IMR-90 (cell line): ENCODE measurements at regions not wholly inside any gene's neighbourhood (a gene's known extent, or its start where the extent isn't known, plus 50 kb on each side); places are given as distances from the start of the nearest gene placed in this dataset.
"Not testable (repeated sequence)": the region's sequence is repeated elsewhere in the genome, so short reads cannot be mapped to it uniquely, and the experiment has no call there.

Experiments
- ATAC-seq: fragments of 200-7000 bp; cut with Tn5 transposase; 2 replicates; pipeline ENCODE4 v1.9.1; 2020; ENCODE audit warnings: low read depth, mild to moderate bottlenecking, moderate library complexity
- BruUV-seq: library from RNA; stranded (reverse); fragments of 400-500 nt; replicated peaks from 2 replicates; lab custom pipeline; 2021; lab: Mats Ljungman, UMichigan
- CTCF ChIA-PET: fragments of 300-600 bp; formaldehyde crosslinking; extraction: SDS; loops from one replicate; lab custom pipeline; 2021; ENCODE audit warnings: antibody characterized with exemption; lab: Yijun Ruan, JAX
- POLR2A ChIA-PET: fragments of 300-600 bp; sonication (Branson Sonifier 250); formaldehyde crosslinking; loops from one replicate; lab custom pipeline; 2022; ENCODE audit warnings: antibody characterized with exemption; ENCODE audit not compliant: unreplicated experiment; lab: Charles Lee
- DNase-seq: peaks from one replicate; pipeline ENCODE4 v3.0.0; 2013
- H2AFZ ChIP-seq: replicated peaks from 2 replicates; pipeline ENCODE3; 2013; ENCODE audit warnings: low read length, mild to moderate bottlenecking; ENCODE audit not compliant: poor library complexity
- H2AK5ac ChIP-seq: 2 replicates; pipeline ENCODE4 v1.6.1; 2013; ENCODE audit warnings: low read depth, low read length, inconsistent platforms
- H2AK9ac ChIP-seq: replicated peaks from 2 replicates; pipeline ENCODE3; 2013; ENCODE audit warnings: mild to moderate bottlenecking, low read depth, low read length, moderate library complexity; ENCODE audit not compliant: poor library complexity
- H2BK120ac ChIP-seq: 2 replicates; pipeline ENCODE4 v1.6.1; 2013; ENCODE audit warnings: low read depth, low read length, inconsistent platforms
- H2BK15ac ChIP-seq: 3 replicates; pipeline ENCODE4 v1.6.1; 2013; ENCODE audit warnings: low read depth, low read length, inconsistent platforms
- H2BK20ac ChIP-seq: 2 replicates; pipeline ENCODE4 v1.6.1; 2013; ENCODE audit warnings: low read depth, mild to moderate bottlenecking, inconsistent platforms, low read length, moderate library complexity
- H2BK5ac ChIP-seq: 2 replicates; pipeline ENCODE4 v1.6.1; 2013; ENCODE audit warnings: mild to moderate bottlenecking, low read depth, low read length, inconsistent platforms; ENCODE audit not compliant: poor library complexity, severe bottlenecking
- H3K14ac ChIP-seq: replicated peaks from 2 replicates; pipeline ENCODE4 v1.6.1; 2013; ENCODE audit warnings: low read depth, low read length, inconsistent platforms
- H3K18ac ChIP-seq: 2 replicates; pipeline ENCODE4 v1.6.1; 2013; ENCODE audit warnings: low read depth, low read length, control low read depth
- H3K23ac ChIP-seq: 2 replicates; pipeline ENCODE4 v1.6.1; 2013; ENCODE audit warnings: low read depth, low read length, inconsistent platforms
- H3K27ac ChIP-seq: 2 replicates; pipeline ENCODE4 v1.5.1; 2013; ENCODE audit warnings: mild to moderate bottlenecking, control low read depth, low read length; ENCODE audit not compliant: insufficient read depth
- H3K27me3 ChIP-seq: 2 replicates; pipeline ENCODE4 v1.6.1; 2013; ENCODE audit warnings: low read length; ENCODE audit not compliant: control insufficient read depth, insufficient read depth
- H3K36me3 ChIP-seq: 2 replicates; pipeline ENCODE4 v1.6.1; 2013; ENCODE audit warnings: low read length, mixed read lengths; ENCODE audit not compliant: control insufficient read depth, insufficient read depth
- H3K4ac ChIP-seq: 2 replicates; pipeline ENCODE4 v1.6.1; 2013; ENCODE audit warnings: low read depth, low read length, inconsistent platforms
- H3K4me1 ChIP-seq: 2 replicates; pipeline ENCODE4 v1.6.1; 2013; ENCODE audit warnings: low read length, mixed read lengths; ENCODE audit not compliant: control insufficient read depth, insufficient read depth
- H3K4me2 ChIP-seq: 2 replicates; pipeline ENCODE4 v1.6.1; 2013; ENCODE audit warnings: low read depth, mild to moderate bottlenecking, control low read depth, low read length, moderate library complexity
- H3K4me3 ChIP-seq: 2 replicates; pipeline ENCODE4 v1.5.1; 2013; ENCODE audit warnings: low read depth, mild to moderate bottlenecking, control low read depth, low read length, moderate library complexity; ENCODE audit not compliant: insufficient read depth
- H3K56ac ChIP-seq: 2 replicates; pipeline ENCODE4 v1.6.1; 2013; ENCODE audit warnings: low read length, inconsistent platforms; ENCODE audit not compliant: insufficient read depth; ENCODE audit errors: extremely low read depth
- H3K79me1 ChIP-seq, 2 experiments: 2 replicates each; pipeline ENCODE4 v1.6.1; 2013; ENCODE audit warnings: low read length in 2 of 2, inconsistent platforms in 1 of 2, low read depth in 1 of 2
- H3K9ac ChIP-seq: 2 replicates; pipeline ENCODE4 v1.6.1; 2013; ENCODE audit warnings: low read depth, low read length, control low read depth
- H3K9me1 ChIP-seq: 2 replicates; pipeline ENCODE4 v1.6.1; 2013; ENCODE audit warnings: low read length, inconsistent platforms; ENCODE audit not compliant: insufficient read depth
- H3K9me3 ChIP-seq: 2 replicates; pipeline ENCODE4 v1.6.1; 2013; ENCODE audit warnings: low read length; ENCODE audit not compliant: control insufficient read depth, insufficient read depth
- H4K20me1 ChIP-seq: 2 replicates; pipeline ENCODE4 v1.6.1; 2013; ENCODE audit warnings: low read length, inconsistent platforms; ENCODE audit not compliant: insufficient read depth
- H4K5ac ChIP-seq: 2 replicates; pipeline ENCODE4 v1.6.1; 2013; ENCODE audit warnings: mild to moderate bottlenecking, low read depth, low read length, control low read depth
- H4K8ac ChIP-seq, 2 experiments: 2 replicates each; pipeline ENCODE4 v1.6.1; 2013; ENCODE audit warnings: low read depth in 2 of 2, low read length in 2 of 2, control low read depth in 1 of 2, inconsistent platforms in 1 of 2
- H4K91ac ChIP-seq: 2 replicates; pipeline ENCODE4 v1.6.1; 2013; ENCODE audit warnings: low read depth, low read length, inconsistent platforms; ENCODE audit not compliant: insufficient read depth
- BHLHE40 ChIP-seq: fragments of 150-350 bp; IDR thresholded peaks from 2 replicates; pipeline ENCODE4 v1.6.1; 2016; ENCODE audit warnings: mild to moderate bottlenecking, low read depth, low read length
- CHD1 ChIP-seq: IDR thresholded peaks from 2 replicates; pipeline ENCODE4 v1.6.1; 2012; ENCODE audit warnings: low read depth, low read length, improper control_type of control experiment
- MAZ ChIP-seq: IDR thresholded peaks from 2 replicates; pipeline ENCODE4 v1.6.1; 2012; ENCODE audit warnings: low read depth, mild to moderate bottlenecking, low read length, improper control_type of control experiment, moderate library complexity, borderline replicate concordance
- USF2 ChIP-seq: fragments of 150-350 bp; IDR thresholded peaks from 2 replicates; pipeline ENCODE4 v1.6.1; 2017; ENCODE audit warnings: mild to moderate bottlenecking, antibody characterized with exemption, low read length, low read depth
- WGBS, 2 experiments: methylation state at CpG; one replicate each; pipeline versions ENCODE4 v1.1.5 to v1.1.7; 2013; ENCODE audit warnings: missing lambda C conversion rate in 2 of 2; ENCODE audit not compliant: insufficient read length in 1 of 2; ENCODE audit errors: extremely low coverage in 2 of 2; 5-methylcytosine and 5-hydroxymethylcytosine counted together
- dilution Hi-C: fragments of 300-500 bp; cut with HindIII; formaldehyde crosslinking; loops from one replicate; pipeline ENCODE4 v1.14.3; 2018; ENCODE audit warnings: low sequenced_read_pairs; ENCODE audit not compliant: unreplicated experiment
- in situ Hi-C: fragments of 300-500 bp; cut with MboI; formaldehyde crosslinking; loops from 3 replicates; pipeline ENCODE4 v1.14.3; 2019; ENCODE audit warnings: low sequenced_read_pairs, inconsistent platforms, mixed read lengths
- intact Hi-C: fragments of 100-400 bp; cut with micrococcal nuclease; formaldehyde crosslinking; loops from 2 replicates; pipeline ENCODE4 v1.10.0; 2022

DNA sequence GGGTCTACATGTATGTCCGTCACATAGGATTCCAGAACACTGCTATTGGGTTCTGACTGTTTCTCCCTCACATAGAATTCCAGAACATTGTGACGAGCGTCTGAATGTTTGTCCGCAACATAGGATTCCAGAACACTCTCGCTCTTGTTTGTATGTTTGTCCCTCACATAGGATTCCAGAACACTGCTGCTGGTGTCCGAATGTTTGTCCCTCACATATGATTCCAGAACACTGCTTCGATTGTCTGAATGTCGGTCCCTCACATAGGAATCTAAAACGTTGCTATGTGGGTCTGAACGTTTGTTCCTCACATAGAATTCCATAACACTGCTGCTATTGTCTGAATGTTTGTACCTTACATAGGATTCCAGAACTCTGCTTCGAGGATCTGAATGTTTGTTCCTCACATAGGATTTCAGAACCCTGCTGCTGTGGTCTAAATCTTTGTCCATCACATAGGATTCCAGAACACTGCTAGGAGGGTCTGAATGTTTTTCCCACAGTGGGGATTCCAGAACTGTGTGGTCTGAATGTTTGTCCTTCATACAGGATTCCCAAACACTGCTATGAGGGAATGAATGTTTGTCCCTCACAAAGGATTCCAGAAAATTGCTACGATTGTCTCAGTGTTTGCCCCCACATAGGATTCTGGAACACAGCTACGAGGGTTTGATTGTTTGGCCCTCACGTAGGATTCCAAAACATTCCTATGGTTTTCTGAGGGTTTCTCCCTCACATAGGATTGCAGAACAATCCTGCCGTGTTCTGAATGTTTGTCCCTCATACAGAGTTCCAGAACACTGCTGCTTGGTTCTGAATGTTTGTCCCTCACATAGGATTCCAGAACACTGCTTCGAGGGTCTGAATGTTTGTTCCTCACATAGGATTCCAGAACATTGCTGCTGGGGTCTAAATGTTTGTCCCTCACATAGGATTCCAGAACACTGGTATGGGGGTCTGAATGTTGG, 220.5 kb downstream of the FOXD4L6 start:
- H3K9me1 ChIP-seq: no peaks in the 10 kb centered on the region
- intact Hi-C loops (no loop called here), in situ Hi-C loops (no loop called here), dilution Hi-C loops (no loop called here)
- H3K4ac ChIP-seq: no peak overlapping the region
- WGBS, 2 experiments: 57% methylated on average over 14 of the region's 16 CpGs; no CpG with 5 or more reads in 1 of the 2 experiments
- no peak overlapping the region for H2BK15ac ChIP-seq
- no peak overlapping the region for H2AK9ac ChIP-seq
- no peak overlapping the region for H3K27ac ChIP-seq
- CTCF ChIA-PET: no interaction called here
- H3K4me3 ChIP-seq: no peak overlapping the region
- ATAC-seq: no peak
- H3K9ac ChIP-seq: no peak overlapping the region
- no peak overlapping the region for H3K56ac ChIP-seq
- no peak overlapping the region for H2AFZ ChIP-seq
- no peak overlapping the region for H4K5ac ChIP-seq
- no peaks in the 10 kb centered on the region for H3K36me3 ChIP-seq
- H2BK120ac ChIP-seq: no peak overlapping the region
- no peak overlapping the region for H4K8ac ChIP-seq
- H3K79me1 ChIP-seq: no peaks in the 10 kb centered on the region
- no TSS peak for BruUV-seq
- no peak overlapping the region for H3K18ac ChIP-seq
- no peaks in the 10 kb centered on the region for H3K27me3 ChIP-seq
- H3K14ac ChIP-seq: no peak overlapping the region
- no peak overlapping the region for H4K91ac ChIP-seq
- no peak for DNase-seq
- no peak overlapping the region for H2BK5ac ChIP-seq
- no peaks in the 10 kb centered on the region for H3K4me1 ChIP-seq
- POLR2A ChIA-PET: no interaction called here
- no peak overlapping the region for H3K4me2 ChIP-seq
- no peak overlapping the region for H3K23ac ChIP-seq
- H2BK20ac ChIP-seq: no peak overlapping the region
- TF ChIP-seq CHD1 (no peak), USF2 (no peak), BHLHE40 (no peak), MAZ (no peak)
- no peak overlapping the region for H2AK5ac ChIP-seq
- peaks cover 54% of the 10 kb centered on the region for H3K9me3 ChIP-seq
- no peaks in the 10 kb centered on the region for H4K20me1 ChIP-seq

GRCh38 chr9:40906879-40907278, 221.6 kb downstream of the FOXD4L6 start:
- in situ Hi-C loops, H4K5ac ChIP-seq, H2BK15ac ChIP-seq, ATAC-seq, H3K18ac ChIP-seq, H4K20me1 ChIP-seq, H3K4me1 ChIP-seq, H3K9me1 ChIP-seq, dilution Hi-C loops, H3K27ac ChIP-seq, H2AK9ac ChIP-seq, H3K4me3 ChIP-seq, H3K23ac ChIP-seq, H3K36me3 ChIP-seq, H2AK5ac ChIP-seq, H3K14ac ChIP-seq, H3K79me1 ChIP-seq, H4K8ac ChIP-seq, H2BK20ac ChIP-seq, H2AFZ ChIP-seq, BruUV-seq, H4K91ac ChIP-seq, intact Hi-C loops, H3K4ac ChIP-seq, CTCF ChIA-PET, H3K56ac ChIP-seq, H3K9ac ChIP-seq, H3K4me2 ChIP-seq, H3K27me3 ChIP-seq, H2BK5ac ChIP-seq, POLR2A ChIA-PET, H2BK120ac ChIP-seq, DNase-seq: not testable (repeated sequence)
- 51% methylated on average over 4 of the region's 5 CpGs; no CpG with 5 or more reads in 1 of the 2 experiments for WGBS, 2 experiments
- H3K9me3 ChIP-seq: peaks cover 43% of the 10 kb centered on the region
